HG03378 (cell line): ENCODE measurements at regions not wholly inside any gene's neighbourhood (a gene's known extent, or its start where the extent isn't known, plus 50 kb on each side); places are given as distances from the start of the nearest gene placed in this dataset.
"Not testable (repeated sequence)": the region's sequence is repeated elsewhere in the genome, so short reads cannot be mapped to it uniquely, and the experiment has no call there.

ENCODE experiments used
- ATAC-seq: cut with Tn5 transposase; IDR thresholded peaks from one replicate; pipeline ENCODE4 v1.9.1; 2021; ENCODE audit warnings: mild to moderate bottlenecking, moderate library complexity; ENCODE audit not compliant: unreplicated experiment

DNA sequence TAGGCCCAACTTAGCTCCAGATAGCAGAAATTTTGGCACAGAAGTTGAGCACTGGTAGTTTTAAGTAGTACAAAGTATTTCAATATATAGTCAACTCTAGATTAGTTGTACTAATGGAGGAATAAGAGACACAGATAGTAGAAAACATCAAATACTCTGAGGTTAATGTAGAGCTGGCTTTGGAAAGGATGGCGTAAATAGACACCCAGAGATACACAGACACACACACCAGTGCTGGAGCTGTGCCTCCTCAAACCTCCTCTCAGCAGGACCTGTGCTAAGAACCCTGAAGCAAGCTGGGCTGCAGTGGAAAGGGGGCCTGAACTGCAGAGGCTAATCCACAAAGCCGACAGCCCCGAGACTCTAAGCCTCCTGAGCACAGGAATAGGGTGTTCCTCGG is 67.0 kb upstream of the EDEM3 start:
- ATAC-seq, result no peak

DNA sequence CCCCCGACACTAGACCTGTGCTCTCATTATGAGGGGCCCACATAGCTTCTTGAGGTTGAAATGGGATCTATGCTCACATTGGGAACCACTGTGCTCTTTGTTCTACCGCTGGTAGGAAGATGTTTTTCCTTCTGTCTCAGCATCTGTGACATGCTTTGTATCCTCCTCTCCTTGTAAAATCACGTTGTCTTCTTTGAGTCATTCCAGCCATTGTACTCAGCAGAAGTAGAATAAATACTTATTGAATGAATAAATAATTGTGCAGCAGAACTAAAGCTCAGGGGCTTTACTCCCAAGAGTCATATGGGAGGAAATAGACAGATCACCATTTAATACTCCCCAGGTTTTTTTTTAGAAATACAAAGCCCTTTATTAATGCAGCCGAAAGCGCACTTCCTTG is 66.3 kb upstream of the EDEM3 start:
- no peak for ATAC-seq

DNA sequence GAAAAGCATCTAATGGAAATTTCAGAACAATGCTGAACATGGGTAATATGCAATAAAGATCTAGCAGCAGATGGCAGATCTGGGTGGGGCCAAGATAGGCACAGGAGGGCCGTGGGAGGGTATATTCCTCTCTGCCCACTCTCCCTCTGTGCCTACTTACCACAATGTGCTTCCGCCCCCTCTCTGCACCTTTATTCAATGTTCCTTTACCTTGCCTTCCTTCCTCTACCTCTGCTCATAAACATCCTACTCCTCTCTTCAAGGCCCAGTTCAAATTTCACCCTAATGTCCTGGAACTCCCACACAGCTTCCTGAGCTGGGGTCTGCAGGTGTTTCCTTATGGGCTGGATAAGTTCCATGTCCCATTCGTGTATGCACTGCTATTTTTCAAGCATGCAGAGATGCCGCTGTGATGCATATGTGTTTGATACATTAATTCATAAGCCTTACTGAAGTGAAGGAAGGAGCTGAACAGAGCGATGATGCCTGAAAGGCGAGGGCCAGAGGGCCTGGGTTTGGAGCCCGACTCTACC is 65.6 kb upstream of the EDEM3 start:
- no peak for ATAC-seq

DNA sequence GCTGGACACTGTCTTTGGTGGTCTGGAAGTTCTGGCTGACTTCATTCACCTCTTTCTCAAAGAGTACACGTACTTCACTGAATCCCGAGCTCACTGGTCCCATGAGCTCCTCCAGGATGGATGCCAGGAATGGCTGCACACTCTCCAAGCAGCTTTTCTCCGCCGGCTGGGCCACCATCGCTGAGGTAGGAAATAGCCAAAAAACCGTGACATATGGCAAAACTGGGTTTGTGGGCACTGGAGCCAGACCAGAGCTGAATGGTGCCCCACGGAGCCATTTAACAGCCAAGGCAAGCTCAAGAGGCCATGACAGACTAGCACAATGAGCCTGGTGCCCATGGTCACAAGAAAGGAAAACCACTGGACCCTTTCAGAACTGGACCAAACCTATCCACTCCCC is 64.0 kb upstream of the EDEM3 start:
- no peak for ATAC-seq

DNA sequence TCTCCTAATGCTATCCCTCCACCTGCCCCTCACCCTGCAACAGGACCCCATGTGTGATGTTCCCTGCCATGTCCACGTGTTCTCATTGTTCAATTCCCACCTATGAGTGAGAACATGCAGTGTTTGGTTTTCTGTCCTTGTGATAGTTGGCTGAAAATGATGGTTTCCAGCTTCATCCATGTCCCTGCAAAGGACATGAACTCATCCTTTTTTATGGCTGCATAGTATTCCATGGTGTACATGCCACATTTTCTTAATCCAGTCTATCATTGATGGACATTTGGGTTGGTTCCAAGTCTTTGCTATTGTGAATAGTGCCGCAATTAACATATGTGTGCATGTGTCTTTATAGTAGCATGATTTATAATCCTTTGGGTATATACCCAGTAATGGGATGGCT is 62.3 kb upstream of the EDEM3 start:
- not testable (repeated sequence) for ATAC-seq

DNA sequence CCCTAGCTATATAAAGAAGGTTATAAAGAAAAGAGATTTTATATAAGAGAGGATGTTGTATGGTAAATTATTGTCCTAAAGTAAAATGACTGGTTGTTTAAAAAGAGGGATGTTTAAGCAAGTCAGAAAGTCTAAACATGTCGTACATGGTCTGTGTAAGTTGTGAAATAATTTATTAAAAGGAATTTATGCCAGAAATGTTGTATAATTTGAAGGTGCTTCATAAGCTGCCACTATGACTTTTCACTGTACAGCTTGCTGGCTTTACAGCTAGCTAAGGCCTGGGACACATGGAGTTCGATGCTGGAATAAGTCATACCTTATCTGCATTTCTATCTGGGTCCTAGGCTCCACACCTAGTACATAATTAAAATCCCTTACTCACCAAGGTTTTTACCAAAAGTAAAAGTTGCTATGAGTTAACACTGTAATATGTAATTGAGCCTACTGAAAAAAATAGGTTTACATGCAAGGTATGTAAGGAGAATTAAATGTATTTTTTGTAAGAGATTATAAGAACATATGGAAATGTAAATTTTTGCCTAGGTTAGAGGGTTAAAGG is 59.0 kb upstream of the EDEM3 start:
- ATAC-seq, result no peak

DNA sequence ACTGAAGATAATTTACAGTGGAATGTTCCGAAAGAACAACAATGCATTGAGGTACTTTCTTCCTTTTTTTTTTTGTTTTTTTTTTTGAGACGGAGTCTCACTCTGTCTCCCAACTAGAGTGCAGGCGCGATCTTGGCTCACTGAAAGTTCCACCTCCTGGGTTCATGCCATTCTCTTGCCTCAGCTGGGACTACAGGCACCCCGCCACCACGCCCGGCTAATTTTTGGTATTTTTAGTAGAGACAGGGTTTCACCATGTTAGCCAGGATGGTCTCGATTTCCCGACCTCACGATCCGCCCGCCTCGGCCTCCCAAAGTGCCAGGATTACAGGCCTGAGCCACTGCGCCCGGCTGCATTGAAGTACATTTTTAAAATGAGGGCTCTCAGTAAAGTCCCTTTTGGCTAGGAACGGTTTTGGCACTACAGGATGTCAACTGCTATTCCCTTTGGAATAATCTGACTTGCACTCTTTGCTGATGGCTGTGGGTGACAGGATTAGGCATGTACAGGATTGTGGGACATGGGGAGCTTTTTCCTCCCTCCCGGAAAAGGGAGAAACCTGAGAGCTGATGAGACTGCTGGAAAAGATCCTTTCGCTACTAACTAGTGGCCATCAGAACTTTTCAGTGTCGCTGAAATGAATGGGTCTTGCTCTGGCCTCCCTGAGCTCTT is 56.9 kb upstream of the EDEM3 start:
- ATAC-seq, result no peak

DNA sequence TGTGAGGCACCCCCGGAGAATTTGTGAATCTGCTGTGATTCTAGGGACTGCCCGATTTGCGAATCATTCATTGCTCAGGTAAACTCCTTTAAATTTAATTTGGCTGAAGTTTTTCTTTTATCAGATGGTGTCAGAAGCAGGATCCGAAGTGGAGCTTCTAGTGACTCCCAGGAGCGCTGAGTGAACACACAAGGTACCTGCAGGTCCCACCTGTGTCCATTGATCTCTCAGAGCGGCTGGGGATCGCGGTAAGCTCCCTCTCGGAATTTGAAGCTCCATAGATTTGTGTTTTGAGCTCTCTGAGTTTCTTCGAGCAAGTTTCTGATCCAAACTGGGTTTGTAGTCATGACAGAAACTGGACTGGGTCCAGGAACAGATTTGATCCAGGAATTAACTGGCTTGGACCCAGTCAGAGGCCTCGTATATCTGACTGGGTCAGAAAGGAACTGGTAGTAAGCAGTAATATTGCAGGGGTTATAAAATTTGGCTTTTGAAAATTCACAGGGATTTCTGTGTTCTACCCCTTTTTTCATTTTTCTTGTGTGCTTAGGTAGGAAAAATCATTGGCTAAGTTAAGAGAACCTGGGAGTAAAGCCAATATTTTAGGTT is 56.2 kb upstream of the EDEM3 start:
- no peak for ATAC-seq

DNA sequence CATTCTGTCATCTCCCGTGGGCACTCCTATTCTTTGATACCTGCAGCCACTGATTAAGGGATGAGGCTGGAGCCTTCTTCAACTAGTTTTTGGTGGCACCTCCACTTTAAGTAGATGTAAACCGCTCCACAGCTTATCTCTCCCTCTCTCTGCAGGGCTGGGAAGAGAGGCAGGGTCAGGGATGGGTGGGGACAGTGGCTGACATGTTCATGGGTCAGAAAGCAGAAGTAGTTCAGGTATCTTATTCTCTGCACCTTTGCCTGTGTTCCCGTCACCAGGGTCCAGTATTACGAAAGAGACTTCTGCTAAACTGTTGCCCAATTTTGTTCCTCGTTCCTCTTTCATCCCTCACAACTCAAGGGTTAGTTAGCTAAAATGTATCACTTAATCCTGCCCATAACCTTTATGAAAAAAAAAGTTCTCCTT is 51.7 kb upstream of the EDEM3 start:
- ATAC-seq, result no peak

DNA sequence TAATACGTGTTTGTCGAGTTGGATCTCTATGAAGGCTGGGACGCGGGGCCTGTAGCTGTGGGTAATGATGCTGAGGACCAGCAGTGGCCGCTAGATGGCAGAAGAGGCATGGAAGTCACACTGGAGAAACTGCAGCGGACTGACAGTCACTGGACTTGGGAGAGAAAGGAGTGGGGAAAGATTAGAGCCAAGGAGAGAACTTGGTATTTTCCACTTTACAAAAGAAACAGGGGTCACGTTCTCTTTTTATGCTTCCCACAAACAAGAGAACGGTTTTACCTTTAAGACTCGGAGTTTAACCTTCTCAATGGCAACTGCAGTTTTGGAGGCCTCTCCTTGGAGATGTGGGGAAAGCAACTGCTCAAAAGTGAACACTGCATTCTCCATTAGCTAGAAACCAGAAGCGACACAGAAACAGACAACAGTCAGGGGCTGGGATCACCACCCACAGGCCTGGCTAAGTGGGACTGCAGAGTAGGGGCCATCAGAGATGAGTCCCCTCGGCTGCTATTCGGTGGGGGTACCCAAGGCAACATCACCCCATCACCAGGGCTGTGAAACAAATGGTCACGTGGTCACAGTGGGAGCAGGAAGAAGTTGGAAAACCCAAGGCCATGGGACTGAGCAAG is 51.1 kb upstream of the EDEM3 start:
- peak; percentile 88 for ATAC-seq
